NAMALWA (cell line): ENCODE measurements at regions not wholly inside any gene's neighbourhood (a gene's known extent, or its start where the extent isn't known, plus 50 kb on each side); places are given as distances from the start of the nearest gene placed in this dataset.
A peak's percentile ranks its signal among the peaks of the same experiment; 100 is the strongest.
"Not testable (repeated sequence)": the region's sequence is repeated elsewhere in the genome, so short reads cannot be mapped to it uniquely, and the experiment has no call there.

Experiments
- DNase-seq: peaks from one replicate; pipeline ENCODE4 v3.0.0-alpha.2; 2015; ENCODE audit warnings: low spot score

DNA sequence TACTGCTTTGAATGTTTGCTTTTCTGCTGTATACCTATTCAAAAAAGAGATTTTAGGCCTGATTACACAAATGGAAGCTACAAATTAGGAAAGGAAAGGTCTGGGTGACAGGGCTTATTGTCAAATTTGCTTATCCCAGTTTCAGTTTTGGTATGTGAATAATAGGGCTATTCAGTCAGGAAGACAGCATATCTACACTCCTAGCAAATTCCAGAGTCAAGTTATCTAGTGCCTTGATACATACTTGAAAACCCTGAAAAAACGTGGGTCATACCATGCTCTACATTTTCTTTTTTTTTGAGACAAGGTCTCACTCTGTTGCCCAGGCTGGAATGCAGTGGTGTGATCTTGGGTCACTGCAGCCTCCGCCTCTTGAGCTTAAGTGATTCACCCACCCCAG, 59.2 kb upstream of the CCDC180 start:
- not testable (repeated sequence) for DNase-seq

DNA sequence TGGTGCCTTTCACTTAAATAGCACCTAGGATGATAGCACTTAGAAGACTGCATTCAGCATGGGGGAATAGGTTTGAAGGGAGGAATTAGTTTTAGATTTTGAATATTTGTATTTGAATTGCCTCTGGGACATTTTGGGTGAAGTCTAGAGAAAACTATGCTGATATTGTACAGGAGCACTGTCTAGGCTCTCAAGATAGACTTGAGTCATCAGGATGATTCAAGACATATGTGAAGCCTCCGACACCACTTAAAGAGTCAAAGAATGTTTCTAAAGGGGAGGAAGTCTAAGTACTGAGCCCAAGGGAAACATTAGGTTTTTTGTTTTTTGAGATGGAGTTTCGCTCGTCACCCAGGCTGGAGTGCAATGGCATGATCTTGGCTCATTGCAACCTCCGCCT, 63.9 kb upstream of the CCDC180 start:
- DNase-seq, result no peak

DNA sequence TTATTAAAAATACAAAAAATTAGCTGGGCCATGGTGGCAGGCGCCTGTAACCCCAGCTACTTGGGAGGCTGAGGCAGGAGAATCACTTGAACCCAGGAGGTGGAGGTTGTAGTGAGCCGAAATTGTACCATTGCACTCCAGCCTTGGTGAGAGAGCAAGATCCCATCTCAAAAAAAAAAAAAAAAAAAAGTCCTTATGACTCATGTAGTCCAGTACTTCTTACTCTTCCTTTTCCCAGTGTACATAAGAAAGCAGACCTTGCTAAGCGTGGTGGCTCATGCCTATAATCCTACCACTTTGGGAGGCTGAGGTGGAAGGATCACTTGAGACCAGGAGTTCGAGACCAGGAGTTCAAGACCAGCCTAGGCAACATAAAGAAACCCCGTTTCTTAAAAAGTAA, 66.0 kb upstream of the CCDC180 start:
- not testable (repeated sequence) for DNase-seq

DNA sequence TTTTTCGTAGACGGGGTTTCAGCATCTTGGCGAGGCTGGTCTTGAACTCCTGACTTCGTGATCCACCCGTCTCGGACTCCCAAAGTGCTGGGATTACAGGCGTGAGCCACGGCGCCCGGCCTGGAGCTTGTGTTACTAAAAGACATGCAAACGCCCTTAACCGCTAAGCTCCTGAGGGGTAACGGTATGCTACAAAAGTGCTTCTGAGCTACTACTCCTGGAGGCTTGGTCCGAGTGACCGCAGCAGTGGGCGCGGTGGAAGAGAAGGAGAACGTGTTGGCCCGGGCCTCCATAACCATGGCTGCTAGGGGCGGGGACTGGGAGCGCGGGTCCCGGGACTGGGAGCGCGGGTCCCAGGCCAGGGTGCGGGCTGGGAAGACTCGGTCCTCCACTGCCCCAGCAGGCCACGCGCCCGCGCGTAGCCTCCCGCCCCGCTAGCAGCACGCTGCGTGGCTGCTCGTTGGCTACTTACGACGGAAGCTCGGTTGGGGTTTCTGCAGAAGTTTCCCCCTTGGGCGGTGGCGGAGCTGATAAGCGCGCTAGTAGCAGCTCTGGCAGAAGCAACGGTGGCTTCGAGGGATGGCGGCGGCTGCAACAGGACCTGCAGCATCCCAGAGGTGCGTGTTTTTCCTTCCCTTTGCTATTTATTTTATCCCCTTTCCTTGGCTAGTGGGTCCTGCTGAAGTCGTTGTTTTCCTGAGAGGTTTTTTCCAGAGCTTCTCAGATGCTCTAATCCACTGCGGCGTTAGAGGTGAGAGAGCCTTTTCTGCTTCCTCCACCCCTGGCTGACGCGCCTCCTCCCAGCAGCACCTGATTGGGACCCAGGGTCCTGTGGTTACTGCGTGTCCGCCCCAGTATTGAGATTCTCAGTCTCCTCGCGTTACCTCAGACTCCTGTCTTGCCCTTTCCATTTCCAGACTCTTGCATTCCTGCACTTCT, 69.2 kb upstream of the CCDC180 start:
- no peak for DNase-seq

DNA sequence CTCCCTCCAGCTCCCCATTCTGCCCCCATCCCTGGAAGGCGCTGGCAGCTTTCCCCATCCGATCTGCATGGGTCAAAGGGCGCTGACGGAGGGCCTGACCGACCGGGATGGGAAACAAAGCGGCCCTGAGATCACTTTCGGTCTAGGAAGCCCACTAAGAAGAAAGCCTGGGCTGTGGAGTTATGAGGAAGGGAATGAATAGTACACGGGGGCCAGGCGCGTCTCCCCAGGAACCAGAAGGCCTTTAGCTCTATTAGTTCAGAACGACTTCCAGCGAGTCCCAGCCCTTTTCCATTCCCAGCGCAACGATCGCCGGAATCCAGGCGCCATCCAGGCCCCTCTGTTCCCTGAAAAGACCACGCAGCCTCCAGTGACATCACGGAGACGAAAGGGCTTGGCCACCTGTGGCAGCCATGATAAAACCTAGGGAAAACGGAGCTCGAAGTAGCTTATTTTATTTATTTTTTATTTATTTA, 70.1 kb upstream of the CCDC180 start:
- DNase-seq, result no peak

DNA sequence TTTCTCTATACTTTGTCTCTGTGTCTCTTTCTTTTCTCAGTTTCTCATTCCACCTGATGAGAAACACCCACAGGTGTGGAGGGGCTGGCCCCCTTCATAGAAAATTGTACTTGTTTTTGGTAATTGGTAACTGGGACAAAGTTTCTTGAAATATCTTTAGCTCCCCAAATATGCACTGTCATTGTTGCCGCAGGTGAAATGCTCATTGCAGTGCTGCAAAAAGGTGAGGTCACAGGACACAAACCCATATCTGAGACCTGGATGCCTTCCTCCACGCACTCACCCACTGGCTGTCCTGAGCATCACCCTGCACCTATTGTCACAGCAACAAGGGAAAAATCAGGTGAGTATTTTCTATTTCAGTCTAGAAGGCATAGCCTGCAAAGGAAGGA, 74.5 kb upstream of the CCDC180 start:
- DNase-seq, result not testable (repeated sequence)

DNA sequence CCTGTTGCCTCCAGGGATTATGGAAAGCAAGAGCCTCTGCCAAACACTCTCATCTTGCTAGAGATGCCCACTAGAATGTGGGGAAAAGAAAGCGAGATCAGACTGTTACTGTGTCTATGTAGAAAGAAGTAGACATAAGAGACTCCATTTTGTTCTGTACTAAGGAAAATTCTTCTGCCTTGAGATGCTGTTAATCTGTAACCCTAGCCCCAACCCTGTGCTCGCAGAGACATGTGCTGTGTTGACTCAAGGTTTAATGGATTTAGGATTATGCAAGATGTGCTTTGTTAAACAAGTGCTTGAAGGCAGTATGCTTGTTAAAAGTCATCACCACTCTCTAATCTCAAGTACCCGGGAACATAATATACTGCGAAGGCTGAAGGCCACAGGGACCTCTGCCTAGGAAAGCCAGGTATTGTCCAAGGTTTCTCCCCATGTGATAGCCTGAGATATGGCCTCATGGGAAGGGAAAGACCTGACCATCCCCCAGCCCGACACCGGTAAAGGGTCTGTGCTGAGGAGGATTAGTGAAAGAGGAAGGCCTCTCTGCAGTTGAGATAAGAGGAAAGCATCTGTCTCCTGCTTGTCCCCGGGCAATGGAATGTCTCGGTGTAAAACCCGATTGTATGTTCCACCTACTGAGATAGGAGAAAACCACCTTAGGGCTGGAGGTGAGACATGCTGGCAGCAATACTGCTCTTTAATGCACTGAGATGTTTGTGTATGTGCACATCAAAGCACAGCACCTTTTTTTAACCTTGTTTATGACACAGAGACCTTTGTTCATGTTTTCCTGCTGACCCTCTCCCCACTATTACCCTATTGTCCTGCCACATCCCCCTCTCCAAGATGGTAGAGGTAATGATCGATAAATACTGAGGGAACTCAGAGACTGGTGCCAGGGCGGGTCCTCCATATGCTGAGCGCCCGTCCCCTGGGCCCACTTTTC, 75.1 kb upstream of the CCDC180 start:
- not testable (repeated sequence) for DNase-seq

DNA sequence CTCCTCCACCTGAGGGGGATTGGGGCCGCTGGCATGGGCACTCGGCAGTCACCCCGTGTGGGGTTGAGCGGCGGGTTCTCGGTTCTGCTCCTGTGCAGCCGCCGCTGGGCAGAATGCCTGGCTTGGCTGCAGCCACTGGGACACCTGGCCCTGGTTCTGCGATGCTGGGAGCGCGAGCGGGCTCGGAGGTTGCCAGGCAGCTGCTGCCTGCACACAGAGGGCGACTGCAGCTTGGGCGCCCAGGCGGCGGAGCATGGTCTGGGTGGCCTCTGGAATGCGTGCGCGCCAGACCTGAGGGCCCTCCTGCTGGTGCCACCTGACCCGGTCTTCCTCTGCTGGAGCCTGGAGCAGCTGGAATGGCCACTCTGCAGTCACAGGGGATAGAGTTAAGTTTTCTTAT, 85.1 kb upstream of the CCDC180 start:
- not testable (repeated sequence) for DNase-seq

DNA sequence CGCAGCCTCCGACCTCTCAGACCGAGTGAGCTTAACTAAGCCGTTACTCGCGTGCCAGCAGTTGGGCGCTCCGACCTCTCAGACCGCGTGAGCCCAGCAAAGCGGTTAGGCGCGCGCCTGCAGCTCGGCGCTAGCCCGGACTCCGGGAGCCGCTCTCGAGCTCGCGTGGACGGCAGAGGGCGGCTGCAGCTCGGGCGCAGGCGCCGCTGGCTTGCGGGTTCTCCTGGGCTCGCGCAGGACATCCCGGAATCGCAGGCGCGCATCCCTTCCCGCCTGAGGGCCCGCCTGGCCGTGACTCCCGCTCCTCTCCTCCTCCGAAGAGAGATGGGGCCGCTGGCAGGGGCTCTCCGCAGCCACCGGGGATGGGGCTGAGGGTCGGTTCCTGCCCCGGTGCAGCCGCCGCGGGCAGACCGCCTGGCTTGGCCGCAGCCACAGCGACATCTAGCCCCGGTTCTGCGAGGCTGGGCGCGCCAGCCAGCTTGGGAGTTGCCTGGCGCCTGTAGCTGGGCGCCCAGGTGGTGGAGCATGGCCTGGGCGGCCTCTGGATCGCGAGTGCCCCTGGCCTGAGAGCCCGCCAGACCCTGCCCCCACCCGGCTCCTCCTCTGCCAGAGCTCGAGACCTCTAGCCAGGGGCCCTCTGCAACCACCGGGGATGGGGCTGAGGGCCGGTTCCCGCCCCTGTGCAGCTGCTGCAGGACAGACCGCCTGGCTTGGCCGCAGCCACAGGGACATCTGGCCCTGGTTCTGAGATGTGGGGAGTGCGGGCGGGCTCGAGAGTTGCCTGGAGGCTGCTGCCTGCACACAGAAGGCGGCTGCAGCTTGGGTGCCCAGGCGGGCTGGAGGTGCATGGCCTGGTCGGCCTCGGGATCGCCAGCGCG, 85.7 kb upstream of the CCDC180 start:
- not testable (repeated sequence) for DNase-seq

DNA sequence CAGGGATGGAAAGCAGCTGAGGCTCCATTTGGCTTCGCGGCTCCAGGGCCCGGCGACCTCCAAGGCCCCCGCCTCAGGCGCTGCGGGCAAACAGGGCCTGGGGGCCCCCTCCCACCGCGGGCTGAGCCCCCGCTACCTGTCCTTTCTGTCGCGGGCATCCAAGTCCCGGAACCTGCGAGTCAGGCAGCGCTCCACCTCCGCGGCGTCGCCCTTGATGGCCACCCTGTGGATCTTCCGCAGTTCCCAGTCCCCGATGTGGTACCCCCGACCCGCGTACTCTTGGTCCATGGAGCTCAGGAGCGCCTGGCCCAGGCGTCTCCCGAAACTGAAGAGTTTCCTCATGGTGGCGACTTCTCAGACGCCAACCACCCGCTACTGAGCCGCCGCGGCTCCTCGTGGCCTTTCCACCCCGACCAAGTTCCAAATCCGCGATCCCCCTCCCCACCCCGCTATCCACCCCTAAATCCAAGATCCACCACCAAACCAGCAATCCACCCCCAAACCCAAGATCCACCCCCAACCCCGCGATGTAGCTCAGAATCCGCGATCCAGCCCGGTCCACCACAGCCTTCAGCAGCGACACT, 86.5 kb upstream of the CCDC180 start:
- no peak for DNase-seq

DNA sequence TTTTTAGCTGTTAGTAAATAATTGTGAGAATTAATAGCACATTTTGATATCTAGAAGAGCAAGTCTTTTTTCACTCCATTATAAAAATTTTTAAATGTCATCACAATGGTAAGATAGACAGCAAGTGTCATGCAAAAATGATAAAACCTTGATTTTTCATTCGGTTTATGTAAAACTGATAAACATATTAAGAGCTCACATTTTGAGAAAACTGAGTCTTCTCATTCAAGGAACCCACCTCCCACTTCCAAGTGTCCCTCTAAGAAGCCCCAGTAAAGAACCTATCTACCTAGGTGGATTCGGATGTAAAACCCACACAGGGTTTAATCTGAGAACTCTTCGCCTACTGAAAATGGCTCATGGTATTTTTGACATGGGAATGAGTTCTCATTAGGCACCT, 87.1 kb upstream of the CCDC180 start:
- not testable (repeated sequence) for DNase-seq

DNA sequence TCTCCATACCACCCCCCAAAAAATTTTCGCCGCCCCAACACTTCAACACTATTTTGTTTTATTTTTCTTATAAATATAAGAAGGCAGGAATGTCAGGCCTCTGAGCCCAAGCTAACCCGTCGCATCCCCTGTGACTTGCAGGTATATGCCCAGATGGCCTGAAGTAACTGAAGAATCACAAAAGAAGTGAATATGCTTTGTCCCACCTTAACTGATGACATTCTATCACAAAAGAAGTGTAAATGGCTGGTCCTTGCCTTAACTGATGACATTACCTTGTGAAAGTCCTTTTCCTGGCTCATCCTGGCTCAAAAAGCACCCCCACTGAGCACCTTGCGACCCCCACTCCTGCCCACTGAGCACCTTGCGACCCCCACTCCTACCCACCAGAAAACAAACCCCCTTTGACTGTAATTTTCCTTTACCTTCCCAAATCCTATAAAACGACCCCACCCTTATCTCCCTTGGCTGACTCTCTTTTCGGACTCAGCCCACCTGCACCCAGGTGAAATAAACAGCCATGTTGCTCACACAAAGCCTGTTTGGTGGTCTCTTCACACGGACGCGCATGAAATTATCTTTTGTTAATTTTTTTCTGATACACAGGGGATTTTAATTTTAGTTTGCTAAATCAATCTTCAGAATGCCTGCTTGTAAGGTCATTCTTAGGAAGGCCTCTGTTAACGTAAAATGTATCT, 87.9 kb upstream of the CCDC180 start:
- DNase-seq, result not testable (repeated sequence)

DNA sequence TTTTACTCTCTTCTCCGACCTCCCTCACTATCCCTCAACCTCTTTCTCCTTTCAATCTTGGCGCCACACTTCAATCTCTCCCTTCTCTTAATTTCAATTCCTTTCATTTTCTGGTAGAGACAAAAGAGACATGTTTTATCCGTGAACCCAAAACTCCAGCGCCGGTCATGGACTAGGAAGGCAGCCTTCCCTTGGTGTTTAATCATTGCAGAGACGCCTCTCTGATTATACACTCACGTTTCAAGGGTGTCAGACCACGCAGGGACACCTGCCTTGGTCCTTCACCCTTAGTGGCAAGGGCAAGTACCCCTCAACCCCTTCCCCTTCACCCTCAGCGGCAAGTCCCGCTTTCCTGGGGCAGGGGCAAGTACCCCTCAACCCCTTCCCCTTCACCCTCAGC, 92.3 kb upstream of the CCDC180 start:
- DNase-seq, result not testable (repeated sequence)

DNA sequence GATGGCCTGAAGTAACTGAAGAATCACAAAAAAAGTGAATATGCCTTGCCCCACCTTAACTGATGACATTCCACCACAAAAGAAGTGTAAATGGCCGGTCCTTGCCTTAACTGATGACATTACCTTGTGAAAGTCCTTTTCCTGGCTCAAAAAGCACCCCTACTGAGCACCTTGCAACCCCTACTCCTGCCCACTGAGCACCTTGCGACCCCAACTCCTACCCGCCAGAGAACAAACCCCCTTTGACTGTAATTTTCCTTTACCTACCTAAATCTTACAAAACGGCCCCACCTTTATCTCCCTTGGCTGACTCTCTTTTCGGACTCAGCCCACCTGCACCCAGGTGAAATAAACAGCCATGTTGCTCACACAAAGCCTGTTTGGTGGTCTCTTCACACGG, 92.9 kb upstream of the CCDC180 start:
- DNase-seq, result not testable (repeated sequence)

DNA sequence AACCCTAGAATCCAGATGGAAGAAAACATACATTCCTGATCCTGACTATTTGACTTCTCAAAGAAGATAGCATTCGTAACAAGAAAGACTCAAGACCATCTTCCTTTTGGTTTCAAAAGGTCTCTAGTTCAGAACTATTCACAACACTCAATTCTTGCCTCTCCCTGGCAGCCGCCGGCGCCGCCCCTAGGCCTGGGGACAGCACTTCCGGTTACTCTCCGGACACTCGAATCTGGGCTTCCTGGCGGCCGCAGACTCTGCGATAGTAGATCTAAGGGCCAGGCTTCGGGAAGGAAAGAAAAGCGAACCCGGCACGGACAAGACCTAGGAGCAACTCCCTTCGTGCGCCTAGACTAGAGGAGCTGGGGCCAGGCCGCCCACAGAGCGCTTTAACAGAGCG, 107.8 kb upstream of the CCDC180 start:
- DNase-seq, result not testable (repeated sequence)

DNA sequence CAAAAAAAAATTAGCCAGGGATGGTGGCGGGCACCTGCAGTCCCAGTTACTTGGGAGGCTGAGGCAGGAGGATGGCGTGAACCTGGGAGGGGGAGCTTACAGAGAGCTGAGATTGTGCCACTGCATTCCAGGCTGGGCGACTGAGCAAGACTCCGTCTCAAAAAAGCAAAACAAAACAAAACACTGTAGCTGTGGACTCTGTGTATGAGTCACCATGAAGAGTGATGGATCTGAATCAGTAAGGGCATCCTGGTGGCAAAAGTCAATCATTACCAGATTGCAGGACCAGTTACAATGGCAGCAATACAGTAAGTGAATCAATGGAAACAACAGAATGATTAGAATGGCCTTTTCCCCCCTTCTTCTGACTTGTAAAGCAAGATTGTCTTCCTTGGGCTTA, 113.7 kb upstream of the CCDC180 start:
- DNase-seq, result not testable (repeated sequence)

DNA sequence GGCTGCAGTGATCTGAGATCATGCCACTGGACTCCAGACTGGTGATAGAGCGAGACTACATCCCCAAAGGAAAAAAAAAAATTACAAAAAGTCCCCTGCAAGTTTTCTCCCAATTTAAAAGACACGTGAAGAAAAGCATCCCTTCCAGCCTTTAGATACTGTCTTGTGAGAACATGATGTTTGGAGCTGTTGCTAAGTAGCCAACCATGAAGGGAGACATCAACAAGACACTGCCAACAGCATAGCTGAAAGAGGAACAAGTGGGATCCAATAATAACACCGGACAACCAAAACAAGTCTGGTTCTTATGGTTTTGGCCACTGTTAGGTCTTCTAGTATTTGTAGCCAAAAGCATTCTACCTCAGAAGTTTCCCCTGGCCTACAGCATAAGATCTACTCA, 118.9 kb upstream of the CCDC180 start:
- DNase-seq, result peak; percentile 10

DNA sequence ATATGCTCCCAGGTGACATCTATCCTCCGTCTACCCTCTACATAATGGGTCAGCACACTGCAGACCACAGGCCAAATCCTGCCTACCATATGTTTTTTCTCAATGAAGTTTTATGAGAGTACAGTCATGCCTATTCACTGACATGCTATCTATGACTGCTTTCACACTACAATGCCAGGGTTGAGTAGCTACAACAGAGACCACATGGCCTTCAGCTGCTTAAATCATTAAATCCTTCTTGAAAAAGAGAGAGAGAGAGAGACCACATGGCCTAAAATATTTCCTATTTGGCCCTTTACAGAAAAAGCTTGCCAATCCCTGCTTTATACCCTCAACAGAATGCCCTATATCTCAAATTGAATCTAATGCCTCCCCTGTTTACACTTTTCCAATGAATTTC, 119.8 kb upstream of the CCDC180 start:
- not testable (repeated sequence) for DNase-seq

DNA sequence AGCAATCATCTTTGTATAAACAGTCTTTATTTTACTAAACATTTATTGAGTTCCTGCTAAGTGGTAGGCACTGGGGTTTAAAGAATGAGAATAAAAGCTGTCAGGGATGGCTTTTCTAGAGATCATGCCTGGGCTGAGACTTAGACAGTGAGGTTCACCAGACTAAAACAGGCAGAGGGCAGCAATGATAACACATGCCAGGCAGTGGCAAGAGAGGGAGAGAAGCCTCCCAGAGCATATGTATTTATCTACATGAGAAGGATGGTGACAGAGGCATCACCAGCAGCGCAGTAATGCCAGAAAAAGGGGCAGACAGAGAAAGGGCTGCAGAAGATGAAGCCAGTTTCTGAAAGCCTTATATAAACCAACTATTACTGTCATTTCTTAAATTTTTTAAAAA, 121.0 kb upstream of the CCDC180 start:
- DNase-seq, result no peak

DNA sequence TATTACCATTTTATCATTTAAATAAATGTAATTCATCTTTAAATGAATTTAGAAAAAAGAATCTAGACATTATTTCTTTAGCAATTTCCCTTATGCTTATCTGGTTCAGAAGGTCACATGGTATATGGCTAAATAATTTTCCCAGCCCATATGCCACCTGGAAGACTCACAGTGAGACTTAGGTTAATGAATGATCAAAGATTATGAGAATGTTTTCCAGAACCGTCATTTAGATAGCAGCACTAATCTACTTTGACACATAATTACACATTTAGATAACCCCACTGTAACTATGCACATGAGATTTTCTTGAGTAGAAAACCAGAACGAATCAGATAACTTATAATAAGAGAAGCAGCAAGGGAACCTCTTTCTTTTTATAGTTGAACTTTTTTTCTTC, 124.9 kb upstream of the CCDC180 start:
- not testable (repeated sequence) for DNase-seq

DNA sequence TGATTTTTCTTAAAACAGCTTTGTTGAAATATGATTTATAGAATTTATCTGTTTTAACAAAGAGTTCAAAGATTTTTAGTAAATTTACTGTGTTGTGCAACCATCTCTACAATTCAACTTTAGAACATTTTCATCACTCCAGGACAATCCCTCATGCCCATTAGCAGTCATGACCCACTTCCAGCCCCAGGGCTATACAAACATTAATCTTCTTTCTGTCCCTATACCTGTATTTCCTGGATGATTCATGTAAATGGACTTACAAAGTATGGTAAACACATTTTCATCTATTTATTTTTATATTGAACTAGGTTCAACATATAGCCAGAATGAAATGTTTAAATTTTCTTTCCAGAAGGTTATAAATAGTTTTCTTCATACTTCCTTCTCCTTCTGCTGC, 127.8 kb upstream of the CCDC180 start:
- DNase-seq, result no peak
